NCI-H1930 (cell line): ENCODE measurements at regions not wholly inside any gene's neighbourhood (a gene's known extent, or its start where the extent isn't known, plus 50 kb on each side); places are given as distances from the start of the nearest gene placed in this dataset.
"Not testable (repeated sequence)": the region's sequence is repeated elsewhere in the genome, so short reads cannot be mapped to it uniquely, and the experiment has no call there.

Experiments used
- DNase-seq, 2 experiments: peaks; one replicate each; lab custom pipeline; 2025; lab: John Stamatoyannopoulos, UW

DNA sequence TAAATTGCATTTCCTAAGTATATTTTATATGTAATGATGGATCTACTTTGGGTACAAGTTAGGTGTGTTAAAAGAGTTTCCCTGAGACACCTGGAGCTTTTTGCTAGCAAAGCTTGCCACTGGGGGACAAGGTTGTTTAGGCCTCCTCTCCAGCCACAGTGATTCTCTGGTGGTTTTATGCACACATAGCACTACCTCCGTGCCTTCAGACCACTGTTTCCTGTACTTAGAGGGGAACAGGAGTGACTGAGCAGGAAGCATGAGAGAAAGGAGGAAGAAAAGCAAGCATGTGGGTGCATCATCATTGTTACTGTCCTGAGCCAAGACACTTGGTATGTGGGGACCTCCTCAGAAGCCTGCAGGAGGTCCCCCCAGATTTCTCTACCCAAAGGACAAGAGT lies 272.1 kb downstream of the RASEF start:
- DNase-seq: no peak

DNA sequence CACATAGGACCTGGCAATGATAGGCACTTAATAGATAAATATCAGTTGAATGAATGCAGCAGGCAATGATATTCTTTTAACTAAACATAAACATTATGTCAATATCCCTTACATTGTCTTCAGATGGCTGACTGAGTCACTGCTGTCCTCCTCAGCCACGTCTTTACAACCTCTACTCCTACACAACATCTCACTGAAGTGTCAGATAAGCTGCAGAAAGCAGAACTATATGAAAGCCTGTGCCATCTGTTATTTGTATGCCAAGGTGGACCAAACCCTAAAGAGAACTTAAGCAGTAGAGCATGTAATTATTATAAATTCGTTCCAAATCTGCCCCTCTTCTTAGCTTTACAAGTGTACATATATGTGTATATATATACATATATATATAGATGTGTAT lies 271.2 kb downstream of the RASEF start:
- DNase-seq: no peak

DNA sequence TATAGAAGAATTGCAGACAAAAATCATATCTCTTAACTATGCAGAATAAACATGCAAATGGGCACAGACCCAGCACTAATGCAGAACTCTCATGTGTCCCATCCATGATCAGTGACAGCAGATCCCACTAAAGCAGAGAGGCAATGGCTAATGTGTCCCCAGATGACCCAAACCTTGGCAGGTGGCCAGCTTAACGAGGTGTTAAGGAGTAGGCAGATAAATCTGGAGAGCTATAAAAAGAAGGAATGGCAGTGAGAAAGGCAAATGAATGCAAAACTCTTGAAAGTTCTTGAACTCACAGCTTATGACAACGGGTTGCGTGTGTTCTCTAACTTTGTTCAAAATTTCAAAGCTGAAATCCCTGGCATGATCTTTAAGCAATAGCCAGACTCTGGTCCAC lies 265.4 kb downstream of the RASEF start:
- no peak for DNase-seq

DNA sequence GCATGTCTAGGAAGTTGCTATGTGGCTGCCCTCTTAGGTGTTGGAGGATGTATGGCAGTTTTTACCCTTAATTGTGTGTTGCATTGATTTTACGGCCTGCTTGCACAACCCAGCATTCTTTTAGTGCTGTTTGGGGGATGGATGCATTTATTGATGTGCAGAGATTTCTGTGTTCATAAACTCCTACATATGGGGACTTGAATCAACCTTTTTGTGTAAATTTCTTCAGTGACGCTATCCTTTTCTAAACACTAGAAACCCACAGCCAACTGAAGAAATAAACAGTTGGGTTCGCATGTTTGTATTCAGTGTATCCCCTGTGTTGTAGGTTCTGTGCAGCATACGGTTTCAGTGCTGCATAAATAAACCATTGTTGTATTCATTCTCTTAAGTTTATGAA lies 263.7 kb downstream of the RASEF start:
- DNase-seq: no peak

DNA sequence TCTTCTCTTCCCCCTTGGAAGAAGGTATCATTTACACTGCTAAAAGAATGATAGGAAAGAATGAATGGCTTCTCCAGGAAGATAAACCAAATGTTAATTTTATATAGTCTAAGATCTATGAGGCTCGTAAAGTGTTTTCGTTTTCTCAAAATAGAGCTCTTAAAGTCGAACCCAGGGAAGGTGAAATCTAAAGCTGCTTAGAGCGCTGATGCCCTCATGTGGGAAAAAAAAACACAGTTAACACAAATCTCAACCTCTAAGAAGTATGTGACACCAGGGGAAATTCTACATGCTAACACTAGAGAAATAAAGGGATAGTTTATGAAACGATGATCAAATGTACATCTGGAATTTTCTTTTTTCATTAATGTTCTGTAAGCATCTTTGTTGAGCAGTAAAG lies 257.9 kb downstream of the RASEF start:
- no peak for DNase-seq

DNA sequence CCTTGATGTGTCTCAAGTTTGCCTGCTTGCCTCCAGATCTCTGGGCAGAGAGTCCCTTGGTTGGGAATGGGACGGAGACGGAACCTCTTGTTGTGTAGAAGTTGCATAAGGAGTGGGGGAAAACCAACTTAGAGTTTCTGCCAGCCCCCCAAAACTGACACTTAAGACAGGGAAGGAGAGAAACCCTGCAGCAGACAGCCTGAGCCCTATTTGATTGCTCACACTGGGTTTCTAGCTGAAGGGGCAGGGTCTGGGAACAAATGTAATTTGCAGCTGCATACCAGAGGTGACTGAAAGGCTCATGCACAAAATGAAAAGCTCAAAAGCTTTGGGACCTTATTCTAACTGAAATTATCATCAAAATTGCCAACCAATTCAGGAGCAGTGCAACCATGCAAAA lies 254.5 kb downstream of the RASEF start:
- DNase-seq: no peak

DNA sequence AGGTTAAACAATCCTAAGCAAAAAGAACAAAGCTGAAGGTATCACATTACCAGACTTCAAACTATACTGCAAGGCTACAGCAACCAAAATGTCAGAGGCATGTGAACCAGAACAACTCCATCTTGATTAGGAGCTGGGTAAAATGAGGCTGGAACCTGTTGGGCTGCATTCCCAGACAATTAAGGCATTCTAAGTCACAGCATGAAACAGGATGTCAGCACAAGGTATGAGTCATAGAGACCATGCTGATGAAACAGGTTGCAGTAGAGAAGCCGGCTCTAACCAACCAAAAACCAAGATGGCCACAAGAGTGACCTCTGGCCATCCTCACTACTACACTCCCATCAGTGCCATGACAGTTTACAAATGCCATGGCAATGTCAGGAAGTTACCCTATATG lies 252.0 kb downstream of the RASEF start:
- DNase-seq: peak in 1 of 2 experiments; percentile 9

DNA sequence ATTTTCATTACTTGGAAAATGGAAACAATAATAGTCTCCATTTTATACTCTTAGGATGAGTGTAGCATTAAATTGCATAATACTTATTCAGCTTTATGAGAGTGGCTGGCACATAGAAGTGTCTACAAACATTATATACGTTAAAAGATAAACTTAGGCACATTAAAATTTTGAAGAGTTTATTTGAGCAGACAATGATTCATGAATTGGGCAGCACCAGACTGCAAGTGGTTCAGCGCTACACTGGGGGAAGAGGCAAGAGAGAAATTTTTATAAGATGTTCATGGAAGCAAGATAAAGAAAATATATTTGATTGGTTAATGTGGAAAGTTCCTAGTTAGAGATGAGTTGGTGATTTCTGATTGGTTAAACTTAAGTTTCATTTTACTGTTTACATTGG lies 243.7 kb downstream of the RASEF start:
- DNase-seq: no peak

DNA sequence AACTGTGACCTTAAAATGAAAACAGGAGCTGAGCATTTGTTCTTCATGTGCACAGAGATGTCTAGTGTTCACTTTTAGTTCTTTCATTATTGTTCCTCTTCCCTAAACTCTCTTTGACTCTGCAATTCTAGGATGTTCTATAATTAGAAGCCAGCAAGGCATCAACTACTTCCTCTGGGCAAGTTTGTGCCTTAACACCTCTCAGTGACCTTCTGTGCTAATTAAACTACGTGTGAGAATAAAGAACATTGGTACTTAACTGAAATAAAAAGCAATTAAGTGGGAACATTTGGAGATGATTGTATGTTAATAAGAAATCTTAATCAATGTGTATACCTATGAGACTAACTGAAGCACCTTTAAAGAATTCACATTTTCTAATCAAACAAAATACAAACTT lies 242.8 kb downstream of the RASEF start:
- no peak for DNase-seq

DNA sequence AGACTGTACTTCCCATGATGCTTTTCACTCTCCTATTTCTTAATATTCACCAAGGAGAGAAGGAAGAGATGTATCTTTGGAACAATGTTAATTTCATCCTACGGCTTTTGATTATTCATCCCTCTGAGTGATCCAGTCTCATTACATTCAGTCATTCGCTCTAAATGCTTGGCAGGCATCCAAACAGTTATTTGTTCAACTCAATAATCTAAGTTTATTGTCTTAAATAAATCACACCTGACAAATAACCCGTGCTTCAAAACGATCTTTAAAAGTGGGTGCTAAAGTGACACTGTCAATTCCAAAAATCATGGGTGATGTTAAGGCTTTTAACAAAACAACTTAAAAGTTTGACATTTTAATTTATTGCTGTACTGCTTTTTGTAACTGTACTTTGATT lies 233.1 kb downstream of the RASEF start:
- DNase-seq: no peak

DNA sequence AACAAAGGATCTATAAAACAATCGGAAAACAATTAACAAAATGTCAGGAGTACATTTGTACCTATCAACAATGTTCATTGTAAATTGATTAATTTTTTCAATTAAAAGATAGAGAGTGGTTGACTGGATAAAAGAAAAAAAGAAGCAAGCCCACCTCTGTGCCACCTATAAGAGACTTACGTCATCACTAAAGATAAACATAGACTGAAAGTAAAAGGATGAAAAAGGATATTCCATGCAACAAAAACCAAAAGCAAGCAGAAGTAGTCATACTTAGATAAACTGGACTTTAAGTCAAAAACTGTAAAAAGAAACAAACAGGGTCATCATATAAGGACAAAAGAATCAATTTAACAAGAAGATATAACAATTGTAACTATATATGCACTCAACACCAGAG lies 197.4 kb downstream of the RASEF start:
- DNase-seq: no peak

DNA sequence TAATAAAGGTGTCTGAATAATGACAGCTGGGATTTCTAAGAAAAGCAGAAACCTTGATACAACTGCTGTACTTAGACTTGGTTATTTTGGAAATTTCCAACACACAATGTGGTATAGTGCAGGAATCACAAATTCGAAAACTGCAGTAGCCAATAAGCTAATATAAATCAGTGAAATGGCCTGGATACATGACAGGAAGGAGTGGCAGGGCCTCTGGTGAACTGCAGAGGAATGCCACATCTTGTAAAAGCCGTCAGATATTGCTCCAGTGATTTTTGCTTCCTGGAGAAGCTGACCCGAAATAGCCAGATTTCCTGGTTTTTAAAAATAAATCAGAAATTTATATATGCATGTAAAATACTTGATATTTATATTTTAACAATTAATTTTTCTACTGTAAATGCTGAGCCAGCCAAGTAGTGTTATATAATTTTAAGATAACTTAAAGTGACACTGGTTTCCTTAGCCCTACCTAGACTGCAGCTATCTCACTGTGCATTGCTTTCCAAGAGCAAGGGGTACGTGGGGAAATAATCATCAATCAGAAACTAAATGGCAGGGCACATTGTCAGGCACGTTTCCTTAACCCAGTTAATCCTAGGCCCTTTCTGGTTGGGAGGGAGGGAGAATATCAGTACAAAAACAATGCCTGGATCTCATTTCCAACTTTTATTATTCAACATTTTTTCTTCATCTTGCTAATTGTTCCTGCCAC lies 182.4 kb downstream of the RASEF start:
- DNase-seq: no peak

DNA sequence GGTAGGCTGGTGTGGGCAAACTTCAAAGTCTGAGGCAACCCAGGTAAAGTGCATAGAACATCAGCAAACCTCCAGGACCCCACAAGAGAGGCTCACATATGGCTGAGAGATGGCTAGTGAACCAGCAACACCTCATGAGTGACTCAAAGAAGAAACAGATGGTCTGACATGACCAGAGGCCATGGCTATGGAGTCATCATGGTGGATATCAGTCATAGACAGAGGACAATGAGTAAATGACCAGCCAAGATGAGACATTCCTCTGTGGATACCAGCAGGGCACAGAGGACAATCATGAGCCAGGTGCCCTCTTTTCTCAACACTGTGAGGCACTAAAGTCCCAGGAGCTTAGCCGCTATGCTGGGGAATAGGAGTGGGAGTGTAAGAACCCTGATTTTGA lies 180.8 kb downstream of the RASEF start:
- DNase-seq: no peak

DNA sequence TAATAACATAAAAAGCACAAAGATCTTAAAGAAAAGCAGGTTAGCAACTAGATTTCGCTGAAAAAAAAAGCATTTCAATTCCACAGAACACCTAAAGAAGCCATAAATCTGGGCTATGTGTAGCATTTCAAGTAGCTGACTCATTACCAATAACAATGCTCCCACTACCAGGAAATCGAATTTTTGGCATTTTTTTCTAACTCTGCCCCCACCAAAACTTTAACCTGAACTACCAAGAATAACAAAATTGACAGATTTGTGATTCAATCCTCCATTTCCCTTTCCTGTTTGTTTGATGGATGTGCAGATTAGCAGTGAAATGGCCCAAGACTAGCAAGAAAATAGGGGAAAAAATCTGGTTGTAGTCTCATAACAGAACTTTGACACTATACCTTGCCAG lies 180.2 kb downstream of the RASEF start:
- no peak for DNase-seq

DNA sequence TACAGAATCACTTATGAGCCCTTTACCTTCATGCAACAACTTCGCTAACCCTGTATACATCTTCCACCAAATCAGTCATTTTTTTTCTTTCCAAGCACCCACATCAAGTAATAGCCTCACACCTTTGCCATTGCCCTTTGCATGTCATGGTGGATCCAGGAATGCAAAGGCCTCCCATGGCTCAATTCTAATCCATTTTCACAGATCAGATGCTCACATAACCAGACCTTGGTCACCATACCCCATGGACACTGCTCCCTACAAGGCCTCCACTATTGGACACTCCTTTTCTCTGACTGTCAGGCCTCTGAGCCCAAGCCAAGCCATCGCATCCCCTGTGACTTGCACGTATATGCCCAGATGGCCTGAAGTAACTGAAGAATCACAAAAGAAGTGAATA lies 179.5 kb downstream of the RASEF start:
- DNase-seq: no peak

DNA sequence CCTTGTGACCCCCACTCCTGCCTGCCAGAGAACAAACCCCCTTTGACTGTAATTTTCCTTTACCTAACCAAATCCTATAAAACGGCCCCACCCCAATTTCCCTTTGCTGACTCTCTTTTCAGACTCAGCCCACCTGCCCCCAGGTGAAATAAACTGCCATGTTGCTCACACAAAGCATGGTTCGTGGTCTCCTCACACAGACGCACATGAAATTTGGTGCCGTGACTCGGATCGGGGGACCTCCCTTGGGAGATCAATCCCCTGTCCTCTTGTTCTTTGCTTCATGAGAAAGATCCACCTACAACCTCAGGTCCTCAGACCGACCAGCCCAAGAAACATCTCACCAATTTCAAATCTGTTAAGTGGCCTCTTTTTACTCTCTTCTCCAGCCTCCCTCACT lies 179.0 kb downstream of the RASEF start:
- DNase-seq: not testable (repeated sequence)

DNA sequence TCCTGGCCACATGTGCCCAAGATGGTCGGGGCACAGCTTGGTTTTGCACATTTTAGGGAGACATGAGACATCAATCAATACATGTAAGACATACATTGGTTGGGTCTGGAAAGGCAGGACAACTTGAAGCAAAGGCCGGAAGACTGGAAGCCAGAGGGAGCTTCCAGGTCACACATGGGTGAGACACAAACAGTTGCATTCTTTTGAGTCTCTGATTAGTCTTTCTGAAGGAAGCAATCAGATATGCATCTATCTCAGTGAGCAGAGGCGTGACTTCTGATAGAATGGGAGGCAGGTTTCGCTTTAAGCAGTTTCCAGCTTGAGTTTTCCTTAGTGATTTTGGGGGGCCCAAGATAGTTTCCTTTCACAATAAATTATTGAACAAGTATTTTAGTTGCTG lies 172.5 kb downstream of the RASEF start:
- DNase-seq: no peak

DNA sequence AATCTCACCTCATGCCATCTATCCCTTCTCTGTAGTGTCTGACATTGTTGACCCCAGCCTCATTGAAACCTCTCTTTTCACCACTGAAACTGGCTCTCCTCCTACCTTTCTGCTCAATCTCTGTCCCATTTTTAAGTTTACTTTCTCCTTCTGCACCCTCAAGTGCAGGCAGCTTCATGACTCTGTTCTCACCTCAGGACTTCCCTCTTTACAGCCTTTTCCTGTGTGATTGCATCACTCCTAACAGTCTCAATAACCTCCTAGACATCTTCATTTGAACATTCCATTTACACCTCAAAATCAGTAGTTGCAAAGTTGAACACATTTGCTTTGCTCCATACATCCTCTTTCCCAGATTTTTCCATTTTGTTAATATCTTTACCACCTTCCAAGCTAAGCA lies 172.1 kb downstream of the RASEF start:
- DNase-seq: no peak

DNA sequence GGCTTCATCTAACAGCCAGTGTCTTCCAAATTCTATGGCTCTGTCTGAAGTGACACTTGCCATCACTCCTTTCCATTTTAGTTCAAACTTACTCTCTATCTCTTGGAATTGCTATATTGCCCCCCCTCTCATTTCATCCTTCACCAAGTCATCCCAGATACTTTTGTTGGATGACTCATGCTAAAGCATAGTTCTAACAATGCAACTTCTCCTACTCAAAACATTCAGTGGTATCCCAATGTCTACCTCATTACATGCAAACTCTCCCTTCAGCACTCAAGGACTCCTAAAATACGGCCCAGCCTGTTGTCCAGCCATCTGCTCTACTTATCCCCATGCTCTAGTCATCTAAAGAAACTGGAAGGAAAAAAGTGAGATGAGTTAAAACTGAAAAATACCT lies 171.6 kb downstream of the RASEF start:
- DNase-seq: no peak

DNA sequence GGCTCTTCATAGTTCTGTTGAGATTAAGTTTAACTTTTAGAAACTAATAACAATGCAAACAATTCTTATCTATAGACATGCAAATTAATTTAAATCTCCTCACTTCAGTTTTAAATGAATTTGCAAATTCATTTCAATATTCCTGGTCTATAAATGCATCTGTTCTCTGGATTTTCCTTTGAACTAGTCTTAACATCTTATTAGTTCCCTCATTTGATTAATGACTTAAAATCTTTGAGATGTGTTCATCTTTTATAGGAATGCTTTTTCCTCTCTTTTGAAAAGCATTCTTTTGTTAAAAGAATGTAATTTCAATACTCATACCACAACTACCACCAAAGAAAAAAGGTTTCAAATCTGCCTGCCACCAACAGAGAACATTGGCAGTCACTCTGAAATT lies 169.4 kb downstream of the RASEF start:
- DNase-seq: no peak

DNA sequence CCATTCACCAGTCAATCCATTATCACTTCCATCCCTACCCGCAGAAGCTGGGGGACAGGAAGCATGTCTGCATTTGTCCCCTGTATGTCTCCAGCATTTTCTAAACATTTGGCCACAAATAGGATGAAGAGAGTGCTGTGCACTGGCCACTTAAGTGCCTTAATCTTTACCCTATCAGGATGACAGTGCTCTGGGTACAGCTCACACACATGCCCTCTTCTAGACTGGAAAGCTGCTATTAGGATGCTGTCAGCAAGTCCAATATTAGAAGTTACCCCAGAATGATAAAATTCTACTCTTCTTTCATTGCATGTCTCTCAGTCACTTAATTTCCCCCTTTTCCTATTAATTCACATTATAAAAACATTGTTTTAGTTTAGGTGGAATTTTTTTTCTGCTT lies 168.4 kb downstream of the RASEF start:
- DNase-seq: no peak

DNA sequence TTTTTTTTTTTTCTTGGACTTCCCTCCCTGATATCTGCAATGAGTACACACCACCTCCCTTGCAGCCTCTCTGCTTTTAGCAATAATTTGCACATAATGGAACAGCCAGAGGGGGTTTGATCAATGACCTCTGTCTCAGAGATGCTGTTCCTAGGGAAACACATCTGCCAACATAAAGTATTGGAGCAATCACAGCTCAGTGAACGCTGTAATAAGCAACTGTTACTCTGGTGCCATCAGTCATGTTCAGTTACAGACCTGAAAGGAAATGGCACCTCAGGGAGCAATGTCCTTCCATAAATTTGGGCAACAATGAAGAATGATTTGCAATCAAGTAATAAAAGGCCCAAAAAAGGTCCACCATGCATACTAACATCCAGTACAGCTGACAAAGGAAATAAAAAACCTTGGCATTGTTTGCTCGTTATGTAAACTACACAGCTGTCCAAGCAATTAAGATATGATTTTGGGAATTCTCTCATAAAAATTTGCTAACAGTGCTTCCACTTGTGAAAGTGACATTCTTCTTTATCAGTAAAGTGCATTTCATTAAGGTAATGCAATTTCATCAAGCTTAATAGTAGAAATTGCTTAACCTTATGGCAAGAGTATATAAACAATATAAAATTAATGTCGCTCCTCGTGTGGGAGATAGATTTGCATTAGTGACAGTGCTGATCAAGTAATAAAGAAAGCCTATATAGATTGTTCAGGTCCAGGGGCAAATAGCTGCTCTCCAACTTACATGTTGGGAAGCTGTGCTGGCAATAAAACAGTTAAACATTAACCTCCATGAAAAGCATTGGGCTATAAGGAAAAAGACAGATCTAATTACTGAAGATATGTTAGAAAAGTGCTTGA lies 167.8 kb downstream of the RASEF start:
- peak in 1 of 2 experiments; percentile 14 for DNase-seq

DNA sequence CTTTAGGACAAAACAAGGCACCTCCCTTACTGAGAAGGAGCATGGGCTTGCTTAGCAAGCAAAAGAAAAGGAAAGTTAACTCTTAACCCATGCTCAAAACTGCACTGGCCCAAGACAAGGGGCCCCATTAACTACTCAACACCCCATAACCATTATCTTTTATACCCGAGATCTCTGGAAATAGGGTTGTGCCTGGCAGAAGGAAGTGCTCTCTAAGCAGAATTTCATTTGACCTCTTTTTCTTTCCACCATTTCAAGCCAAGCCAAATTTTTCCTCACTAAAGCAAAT lies 167.2 kb downstream of the RASEF start:
- DNase-seq: no peak

DNA sequence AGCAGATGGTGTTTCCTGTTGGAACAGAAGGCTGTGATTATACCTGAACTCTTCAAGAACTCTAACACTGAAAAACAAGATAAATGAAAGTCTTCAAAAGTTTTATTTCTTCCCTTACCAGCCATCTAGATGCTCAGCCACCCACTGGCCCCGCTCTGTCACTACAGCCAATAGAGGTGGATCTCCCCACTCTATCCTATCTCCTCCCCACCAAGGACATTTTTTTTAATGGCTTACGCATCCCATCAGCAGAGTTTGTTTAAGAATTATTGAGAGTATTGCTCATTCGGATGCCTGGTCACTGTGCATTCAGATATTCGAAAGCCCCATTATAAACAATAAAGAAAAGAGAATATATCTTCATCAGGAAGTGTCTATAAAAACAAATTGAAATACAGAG lies 159.4 kb downstream of the RASEF start:
- no peak for DNase-seq
